ENCODE measurements at regions not wholly inside any gene's neighbourhood (a gene's known extent, or its start where the extent isn't known, plus 50 kb on each side); places are given as distances from the start of the nearest gene placed in this dataset.
"Not testable (repeated sequence)": the region's sequence is repeated elsewhere in the genome, so short reads cannot be mapped to it uniquely, and the experiment has no call there.

- no peaks in the 10 kb centered on the region for H3K9me3 ChIP-seq (ENCODE audit: control insufficient read depth, insufficient read depth, low read length)
- H3K4me1 ChIP-seq (ENCODE audit: control insufficient read depth, low read length) = no peaks in the 10 kb centered on the region
- no peak overlapping the region for H3K27ac ChIP-seq (ENCODE audit: low read depth, low read length)
- no peaks in the 10 kb centered on the region for H4K20me1 ChIP-seq (ENCODE audit: control insufficient read depth, insufficient read depth, low read depth, low read length)
- H3K9me2 ChIP-seq (replicated peaks; ENCODE audit: control insufficient read depth, low read length) = no peaks in the 10 kb centered on the region
- peaks cover 16% of the 10 kb centered on the region for H3K27me3 ChIP-seq (ENCODE audit: control insufficient read depth, low read length)
- TF ChIP-seq CTCF (IDR thresholded peaks at IDR 0.05; ENCODE audit: low read depth, low read length, poor library complexity, severe bottlenecking) (no peak), EZH2phosphoT487 (IDR thresholded peaks at IDR 0.05; ENCODE audit: borderline replicate concordance, low read length) (no peak)
- H3K4me3 ChIP-seq (ENCODE audit: low read length) = no peak overlapping the region
- no peak overlapping the region for H3K4me2 ChIP-seq (ENCODE audit: low read length)
- H3K36me3 ChIP-seq (ENCODE audit: control insufficient read depth, low read length) = no peaks in the 10 kb centered on the region
- no peaks in the 10 kb centered on the region for H3K79me2 ChIP-seq (ENCODE audit: control insufficient read depth, low read length)
- H3F3A ChIP-seq (ENCODE audit: control insufficient read depth, insufficient read depth) = no peaks in the 10 kb centered on the region
Observed at GRCh38 chr13:99093997-99094396, 106.7 kb upstream of the UBAC2 start.

GRCh38 chr13:99101831-99102230 is 98.8 kb upstream of the UBAC2 start:
- H3K27ac ChIP-seq (ENCODE audit: low read depth, low read length); H3K27me3 ChIP-seq (ENCODE audit: control insufficient read depth, low read length); H3K9me2 ChIP-seq (replicated peaks; ENCODE audit: control insufficient read depth, low read length); H3F3A ChIP-seq (ENCODE audit: control insufficient read depth, insufficient read depth); H3K4me2 ChIP-seq (ENCODE audit: low read length); H3K79me2 ChIP-seq (ENCODE audit: control insufficient read depth, low read length); H3K4me1 ChIP-seq (ENCODE audit: control insufficient read depth, low read length); H3K4me3 ChIP-seq (ENCODE audit: low read length); H3K9me3 ChIP-seq (ENCODE audit: control insufficient read depth, insufficient read depth, low read length); H3K36me3 ChIP-seq (ENCODE audit: control insufficient read depth, low read length); H4K20me1 ChIP-seq (ENCODE audit: control insufficient read depth, insufficient read depth, low read depth, low read length): not testable (repeated sequence)

- Histone ChIP-seq H3K9me2 (replicated peaks; ENCODE audit: control insufficient read depth, low read length) (no peaks in the 10 kb centered on the region), H3F3A (ENCODE audit: control insufficient read depth, insufficient read depth) (no peaks in the 10 kb centered on the region), H3K9me3 (ENCODE audit: control insufficient read depth, insufficient read depth, low read length) (no peaks in the 10 kb centered on the region), H4K20me1 (ENCODE audit: control insufficient read depth, insufficient read depth, low read depth, low read length) (no peaks in the 10 kb centered on the region), H3K4me3 (ENCODE audit: low read length) (no peak overlapping the region), H3K4me1 (ENCODE audit: control insufficient read depth, low read length) (no peaks in the 10 kb centered on the region), H3K27ac (ENCODE audit: low read depth, low read length) (no peak overlapping the region), H3K36me3 (ENCODE audit: control insufficient read depth, low read length) (no peaks in the 10 kb centered on the region), H3K4me2 (ENCODE audit: low read length) (no peak overlapping the region), H3K27me3 (ENCODE audit: control insufficient read depth, low read length) (no peaks in the 10 kb centered on the region), H3K79me2 (ENCODE audit: control insufficient read depth, low read length) (no peaks in the 10 kb centered on the region)
- TF ChIP-seq CTCF (IDR thresholded peaks at IDR 0.05; ENCODE audit: low read depth, low read length, poor library complexity, severe bottlenecking) = no peak
- TF ChIP-seq EZH2phosphoT487 (IDR thresholded peaks at IDR 0.05; ENCODE audit: borderline replicate concordance, low read length) = no peak
Observed at GRCh38 chr13:99103536-99103935, 97.1 kb upstream of the UBAC2 start.

- H3F3A ChIP-seq (ENCODE audit: control insufficient read depth, insufficient read depth) = no peaks in the 10 kb centered on the region
- no peaks in the 10 kb centered on the region for H3K36me3 ChIP-seq (ENCODE audit: control insufficient read depth, low read length)
- no peaks in the 10 kb centered on the region for H3K27me3 ChIP-seq (ENCODE audit: control insufficient read depth, low read length)
- no peak overlapping the region for H3K4me3 ChIP-seq (ENCODE audit: low read length)
- TF ChIP-seq EZH2phosphoT487 (IDR thresholded peaks at IDR 0.05; ENCODE audit: borderline replicate concordance, low read length) = no peak
- no peak for TF ChIP-seq CTCF (IDR thresholded peaks at IDR 0.05; ENCODE audit: low read depth, low read length, poor library complexity, severe bottlenecking)
- H3K79me2 ChIP-seq (ENCODE audit: control insufficient read depth, low read length) = no peaks in the 10 kb centered on the region
- H3K4me2 ChIP-seq (ENCODE audit: low read length) = no peak overlapping the region
- H4K20me1 ChIP-seq (ENCODE audit: control insufficient read depth, insufficient read depth, low read depth, low read length) = no peaks in the 10 kb centered on the region
- no peaks in the 10 kb centered on the region for H3K9me3 ChIP-seq (ENCODE audit: control insufficient read depth, insufficient read depth, low read length)
- no peaks in the 10 kb centered on the region for H3K4me1 ChIP-seq (ENCODE audit: control insufficient read depth, low read length)
- no peaks in the 10 kb centered on the region for H3K9me2 ChIP-seq (replicated peaks; ENCODE audit: control insufficient read depth, low read length)
- H3K27ac ChIP-seq (ENCODE audit: low read depth, low read length) = no peak overlapping the region
Observed at GRCh38 chr13:99104396-99104795, 96.3 kb upstream of the UBAC2 start.
